WI38 (cell line): ENCODE measurements at regions not wholly inside any gene's neighbourhood (a gene's known extent, or its start where the extent isn't known, plus 50 kb on each side); places are given as distances from the start of the nearest gene placed in this dataset.

Source experiments
- H3K4me3 ChIP-seq: 2 replicates; pipeline ENCODE4 v1.5.1; 2011; ENCODE audit warnings: low read depth, mild to moderate bottlenecking, control low read depth, low read length
- TF ChIP-seq, protein P1 (sequence below): IDR thresholded peaks from 2 replicates; pipeline ENCODE4 v1.5.1; 2012; ENCODE audit warnings: low read depth, mild to moderate bottlenecking, control low read depth, low read length

DNA sequence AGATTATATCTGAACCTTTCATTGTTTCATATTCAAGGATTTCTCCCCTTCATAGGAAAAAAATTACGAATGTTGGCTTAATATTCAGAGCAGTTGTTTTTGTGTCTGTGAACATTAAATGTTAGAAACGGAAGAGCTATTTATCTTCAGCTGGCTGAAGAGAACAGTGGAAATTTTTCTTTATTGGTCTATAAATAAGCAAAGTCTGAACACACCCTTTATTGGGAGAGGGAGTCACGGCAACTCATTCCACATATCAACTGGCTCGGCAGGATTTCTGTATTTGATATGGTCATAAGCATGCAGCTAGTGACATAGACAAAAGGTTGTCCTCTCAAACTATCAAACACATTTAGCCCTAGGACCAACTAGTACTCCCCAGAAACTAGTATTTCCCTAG, 468.4 kb upstream of the HNRNPA3 start:
- TF ChIP-seq, protein P1, sequence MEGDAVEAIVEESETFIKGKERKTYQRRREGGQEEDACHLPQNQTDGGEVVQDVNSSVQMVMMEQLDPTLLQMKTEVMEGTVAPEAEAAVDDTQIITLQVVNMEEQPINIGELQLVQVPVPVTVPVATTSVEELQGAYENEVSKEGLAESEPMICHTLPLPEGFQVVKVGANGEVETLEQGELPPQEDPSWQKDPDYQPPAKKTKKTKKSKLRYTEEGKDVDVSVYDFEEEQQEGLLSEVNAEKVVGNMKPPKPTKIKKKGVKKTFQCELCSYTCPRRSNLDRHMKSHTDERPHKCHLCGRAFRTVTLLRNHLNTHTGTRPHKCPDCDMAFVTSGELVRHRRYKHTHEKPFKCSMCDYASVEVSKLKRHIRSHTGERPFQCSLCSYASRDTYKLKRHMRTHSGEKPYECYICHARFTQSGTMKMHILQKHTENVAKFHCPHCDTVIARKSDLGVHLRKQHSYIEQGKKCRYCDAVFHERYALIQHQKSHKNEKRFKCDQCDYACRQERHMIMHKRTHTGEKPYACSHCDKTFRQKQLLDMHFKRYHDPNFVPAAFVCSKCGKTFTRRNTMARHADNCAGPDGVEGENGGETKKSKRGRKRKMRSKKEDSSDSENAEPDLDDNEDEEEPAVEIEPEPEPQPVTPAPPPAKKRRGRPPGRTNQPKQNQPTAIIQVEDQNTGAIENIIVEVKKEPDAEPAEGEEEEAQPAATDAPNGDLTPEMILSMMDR, result no peak
- no peak overlapping the region for H3K4me3 ChIP-seq

DNA sequence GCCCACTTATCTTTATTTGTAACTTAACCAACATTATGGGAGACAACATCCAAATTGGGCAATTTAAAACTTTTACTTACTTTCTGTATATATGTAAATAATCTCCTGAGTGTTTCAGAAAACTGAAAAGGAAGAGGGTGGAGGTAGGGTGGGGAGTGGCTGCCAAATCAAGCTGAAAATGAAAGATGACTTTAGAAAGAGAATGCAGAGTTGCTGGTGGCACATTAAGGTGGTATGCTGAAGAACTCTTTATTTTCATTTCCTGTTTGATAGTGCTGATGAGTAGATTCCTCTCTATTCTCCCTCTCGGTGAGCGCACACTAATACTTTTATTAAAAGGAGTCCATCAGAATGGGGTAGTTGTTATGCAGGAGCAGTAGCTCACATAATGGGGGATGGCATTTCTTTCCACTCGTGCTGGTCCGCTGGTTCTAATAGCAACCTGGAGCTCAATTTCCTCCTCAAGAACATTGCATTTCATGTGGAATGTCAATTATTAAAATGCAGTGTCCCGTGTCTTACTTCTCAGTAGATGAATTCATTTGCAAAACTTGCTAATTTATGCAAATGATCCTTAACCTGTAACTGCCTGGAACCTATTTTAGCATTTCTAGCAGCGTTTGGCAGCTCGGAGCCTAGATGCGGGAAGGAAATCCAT, 466.9 kb upstream of the HNRNPA3 start:
- no peak overlapping the region for H3K4me3 ChIP-seq
- TF ChIP-seq, protein P1, result no peak

DNA sequence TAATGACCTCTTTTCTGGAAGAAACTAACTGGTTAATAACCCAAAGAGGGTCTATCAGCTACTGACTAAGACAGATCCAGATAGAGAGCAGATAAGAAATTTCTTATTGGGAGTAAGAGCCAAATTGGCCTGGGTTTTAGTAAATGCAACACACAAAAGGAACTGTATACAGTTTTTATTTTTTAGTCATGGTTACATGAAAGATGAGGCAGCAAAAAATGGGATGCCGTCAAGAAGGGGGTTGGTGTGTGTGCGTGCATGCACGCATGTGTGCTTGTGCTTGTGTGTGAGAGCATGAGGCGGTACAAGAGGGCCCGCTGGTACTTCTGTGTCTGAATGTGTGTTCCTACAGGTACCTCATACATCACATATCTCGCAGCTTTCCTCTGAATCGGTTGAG, 466.2 kb upstream of the HNRNPA3 start:
- TF ChIP-seq, protein P1, result no peak
- no peak overlapping the region for H3K4me3 ChIP-seq

- H3K4me3 ChIP-seq, result no peak overlapping the region
- TF ChIP-seq, protein P1, result no peak
These were observed 465.1 kb upstream of the HNRNPA3 start for GRCh38 chr2:176747506-176747905.

DNA sequence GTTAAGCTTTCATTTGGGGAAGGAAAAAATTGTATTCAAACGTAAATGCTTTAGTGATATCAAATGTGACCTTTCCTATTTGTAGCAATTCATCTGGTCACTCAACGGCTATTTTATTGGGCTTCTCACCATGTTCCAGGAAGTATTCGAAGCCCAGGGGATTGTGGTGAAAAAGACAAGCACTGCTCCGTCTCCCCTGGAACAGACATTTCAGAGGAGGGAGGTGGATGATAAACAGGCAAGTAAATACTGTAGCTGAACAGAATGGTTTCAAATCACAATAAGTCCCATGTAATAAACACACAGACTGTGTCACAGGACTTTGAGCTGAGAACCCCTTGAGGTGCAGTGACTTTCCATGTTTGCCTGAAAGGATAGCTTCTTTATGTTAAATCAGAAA, 464.7 kb upstream of the HNRNPA3 start:
- H3K4me3 ChIP-seq, result no peak overlapping the region
- TF ChIP-seq, protein P1, result no peak

GRCh38 chr2:176748662-176749061, 463.9 kb upstream of the HNRNPA3 start:
- no peak overlapping the region for H3K4me3 ChIP-seq
- TF ChIP-seq, protein P1, result no peak

DNA sequence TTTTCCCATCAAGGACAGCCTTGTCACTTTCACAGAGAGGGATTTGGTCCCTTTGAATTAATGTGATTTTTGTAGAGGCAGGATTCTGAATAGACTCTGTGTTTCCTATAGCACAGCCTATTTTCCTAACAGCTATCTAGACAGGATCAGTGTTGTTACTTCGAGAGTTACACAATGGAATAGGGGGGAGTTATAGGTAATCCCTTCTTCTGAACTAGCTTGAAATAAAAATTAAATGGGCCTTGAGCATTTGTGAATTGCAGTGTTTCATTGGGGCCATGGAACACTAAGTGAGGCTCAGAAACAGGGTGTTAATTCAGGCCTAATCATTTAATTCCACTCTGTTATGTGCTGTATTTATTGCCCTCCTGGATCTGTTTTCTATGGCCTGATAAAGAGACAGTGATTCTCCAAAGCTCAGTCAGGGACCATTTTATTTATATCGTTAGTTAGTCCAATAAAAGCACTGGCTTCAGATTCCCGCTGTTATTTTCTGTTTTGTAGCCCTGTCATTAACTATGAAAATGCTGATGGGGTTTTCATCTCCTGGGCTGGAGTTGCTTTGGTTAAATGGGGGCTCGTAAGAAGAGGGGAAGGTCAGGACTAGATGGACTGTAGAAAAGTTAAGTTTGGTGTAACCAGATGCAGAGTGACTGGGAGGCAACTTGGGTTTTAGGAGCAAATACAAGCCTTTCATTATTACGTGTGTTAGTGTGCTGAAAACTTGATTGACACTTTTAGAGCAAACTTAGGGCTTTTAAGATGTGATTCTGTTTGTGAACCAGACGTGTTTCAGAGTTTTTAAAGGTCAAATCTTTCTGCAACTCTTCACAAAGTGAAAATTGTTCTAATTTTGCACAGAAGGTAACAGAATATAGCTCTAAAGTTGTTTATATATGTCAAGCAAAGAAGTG, 461.0 kb upstream of the HNRNPA3 start:
- TF ChIP-seq, protein P1, result no peak
- H3K4me3 ChIP-seq, result no peak overlapping the region
